KBM-7 (cell line): ENCODE measurements at regions not wholly inside any gene's neighbourhood (a gene's known extent, or its start where the extent isn't known, plus 50 kb on each side); places are given as distances from the start of the nearest gene placed in this dataset.

Source experiments
- DNase-seq: peaks from one replicate; pipeline ENCODE4 v3.0.0-alpha.2; 2015
- in situ Hi-C: fragments of 300-500 bp; cut with MboI; formaldehyde crosslinking; loops from 2 replicates; pipeline ENCODE4 v1.14.3; 2020; ENCODE audit warnings: low sequenced_read_pairs, low pct_unique_long_range_greater_than_20kb, mixed read lengths

GRCh38 chr21:27021046-27021445 lies 54.2 kb upstream of the ADAMTS5 start:
- no peak for DNase-seq
- in situ Hi-C loops: no loop called here

GRCh38 chr21:27017246-27017645 lies 50.4 kb upstream of the ADAMTS5 start:
- in situ Hi-C loops: no loop called here

More at GRCh38 chr21:27017246-27017645, 50.4 kb upstream of the ADAMTS5 start:
- DNase-seq: no peak
